MM.1S (cell line): ENCODE measurements at regions not wholly inside any gene's neighbourhood (a gene's known extent, or its start where the extent isn't known, plus 50 kb on each side); places are given as distances from the start of the nearest gene placed in this dataset.

ENCODE experiments used
- DNase-seq: peaks from one replicate; pipeline ENCODE4 v3.0.0-alpha.2; 2015
- H2AFZ ChIP-seq: fragments of 300-600 bp; sonication (generic); 2 replicates; pipeline ENCODE4 v1.6.0; 2016; ENCODE audit warnings: antibody characterized with exemption, low read length
- H3F3A ChIP-seq: fragments of 300-600 bp; sonication (generic); 2 replicates; pipeline ENCODE4 v1.6.1; 2016; ENCODE audit warnings: mild to moderate bottlenecking, antibody characterized with exemption, low read length, moderate library complexity, mixed read lengths; ENCODE audit not compliant: insufficient read depth
- H3K27ac ChIP-seq: fragments of 300-600 bp; sonication (generic); 2 replicates; pipeline ENCODE4 v1.5.1; 2016; ENCODE audit warnings: mild to moderate bottlenecking, low read length
- H3K27me3 ChIP-seq: fragments of 300-600 bp; sonication (generic); replicated peaks from 2 replicates; pipeline ENCODE4 v1.6.0; 2016; ENCODE audit warnings: low read length; ENCODE audit not compliant: insufficient read depth
- H3K36me3 ChIP-seq: fragments of 300-600 bp; sonication (generic); replicated peaks from 2 replicates; pipeline ENCODE4 v1.6.1; 2016; ENCODE audit warnings: mild to moderate bottlenecking, low read length, mixed read lengths; ENCODE audit not compliant: insufficient read depth
- H3K4me1 ChIP-seq: fragments of 300-600 bp; sonication (generic); 2 replicates; pipeline ENCODE4 v1.6.1; 2016; ENCODE audit warnings: low read length, mixed read lengths
- H3K4me2 ChIP-seq: fragments of 300-600 bp; sonication (generic); 2 replicates; pipeline ENCODE4 v1.6.0; 2016; ENCODE audit warnings: low read depth, low read length
- H3K4me3 ChIP-seq: fragments of 300-600 bp; sonication (generic); 2 replicates; pipeline ENCODE4 v1.5.1; 2016; ENCODE audit warnings: low read length, mixed read lengths
- H3K79me2 ChIP-seq: fragments of 300-600 bp; sonication (generic); 2 replicates; pipeline ENCODE4 v1.6.1; 2016; ENCODE audit warnings: mixed run types, low read length, mixed read lengths
- H3K9ac ChIP-seq: fragments of 300-600 bp; sonication (generic); 2 replicates; pipeline ENCODE4 v1.6.1; 2016; ENCODE audit warnings: low read length, mixed read lengths
- H3K9me2 ChIP-seq: fragments of 300-600 bp; sonication (generic); replicated peaks from 2 replicates; pipeline ENCODE4 v1.6.1; 2016; ENCODE audit warnings: mild to moderate bottlenecking, low read length, mixed read lengths; ENCODE audit not compliant: insufficient read depth
- H3K9me3 ChIP-seq: fragments of 300-600 bp; sonication (generic); replicated peaks from 2 replicates; pipeline ENCODE4 v1.6.1; 2016; ENCODE audit warnings: mild to moderate bottlenecking, low read length, mixed read lengths; ENCODE audit not compliant: insufficient read depth
- H4K20me1 ChIP-seq: fragments of 300-600 bp; sonication (generic); 2 replicates; pipeline ENCODE4 v1.6.1; 2016; ENCODE audit warnings: mild to moderate bottlenecking, low read length, moderate library complexity, mixed read lengths; ENCODE audit not compliant: insufficient read depth
- EZH2 ChIP-seq: fragments of 300-600 bp; sonication (generic); optimal IDR thresholded peaks from 2 replicates; pipeline ENCODE3; 2017; ENCODE audit warnings: low read depth, mild to moderate bottlenecking, antibody characterized with exemption, low read length, mixed read lengths
- EZH2phosphoT487 ChIP-seq: fragments of 300-600 bp; sonication (generic); IDR thresholded peaks from 2 replicates; pipeline ENCODE4 v1.6.1; 2018; ENCODE audit warnings: antibody characterized with exemption, low read length
- TF ChIP-seq, protein P1 (sequence below): fragments of 300-600 bp; sonication (generic); IDR thresholded peaks from 2 replicates; pipeline ENCODE4 v1.5.1; 2016; ENCODE audit warnings: antibody characterized with exemption, low read length, mixed read lengths

DNA sequence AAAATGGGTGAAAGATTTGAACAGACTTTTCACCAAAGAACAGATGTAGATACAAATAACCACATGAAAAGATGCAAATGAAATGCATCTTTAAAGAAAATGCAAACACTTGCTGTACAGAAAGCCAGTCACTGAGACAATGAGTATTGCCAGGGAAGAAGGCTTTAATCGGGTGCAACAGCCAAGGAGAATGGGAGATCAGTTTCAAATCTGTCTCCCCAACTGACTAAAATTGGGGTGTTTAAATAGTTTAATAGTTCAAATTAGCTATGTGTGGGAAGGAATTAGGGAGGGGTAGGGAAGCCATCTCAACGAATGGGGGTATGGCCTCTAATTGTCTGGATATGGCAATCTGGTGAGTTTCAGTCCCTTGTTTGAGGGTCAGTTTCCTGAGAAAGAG lies 295.4 kb downstream of the PTTG2 start:
- Histone ChIP-seq H3K9ac (no peak overlapping the region), H3K4me2 (no peak overlapping the region), H3K36me3 (no peaks in the 10 kb centered on the region), H3K9me3 (no peaks in the 10 kb centered on the region), H3K9me2 (no peaks in the 10 kb centered on the region), H3F3A (no peaks in the 10 kb centered on the region), H2AFZ (no peak overlapping the region), H3K4me1 (no peaks in the 10 kb centered on the region), H3K4me3 (no peak overlapping the region), H3K79me2 (no peaks in the 10 kb centered on the region), H3K27me3 (no peaks in the 10 kb centered on the region), H3K27ac (no peak overlapping the region), H4K20me1 (no peaks in the 10 kb centered on the region)
- TF ChIP-seq, protein P1, sequence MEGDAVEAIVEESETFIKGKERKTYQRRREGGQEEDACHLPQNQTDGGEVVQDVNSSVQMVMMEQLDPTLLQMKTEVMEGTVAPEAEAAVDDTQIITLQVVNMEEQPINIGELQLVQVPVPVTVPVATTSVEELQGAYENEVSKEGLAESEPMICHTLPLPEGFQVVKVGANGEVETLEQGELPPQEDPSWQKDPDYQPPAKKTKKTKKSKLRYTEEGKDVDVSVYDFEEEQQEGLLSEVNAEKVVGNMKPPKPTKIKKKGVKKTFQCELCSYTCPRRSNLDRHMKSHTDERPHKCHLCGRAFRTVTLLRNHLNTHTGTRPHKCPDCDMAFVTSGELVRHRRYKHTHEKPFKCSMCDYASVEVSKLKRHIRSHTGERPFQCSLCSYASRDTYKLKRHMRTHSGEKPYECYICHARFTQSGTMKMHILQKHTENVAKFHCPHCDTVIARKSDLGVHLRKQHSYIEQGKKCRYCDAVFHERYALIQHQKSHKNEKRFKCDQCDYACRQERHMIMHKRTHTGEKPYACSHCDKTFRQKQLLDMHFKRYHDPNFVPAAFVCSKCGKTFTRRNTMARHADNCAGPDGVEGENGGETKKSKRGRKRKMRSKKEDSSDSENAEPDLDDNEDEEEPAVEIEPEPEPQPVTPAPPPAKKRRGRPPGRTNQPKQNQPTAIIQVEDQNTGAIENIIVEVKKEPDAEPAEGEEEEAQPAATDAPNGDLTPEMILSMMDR = no peak
- TF ChIP-seq EZH2 = no peak
- no peak for TF ChIP-seq EZH2phosphoT487
- no peak for DNase-seq

DNA sequence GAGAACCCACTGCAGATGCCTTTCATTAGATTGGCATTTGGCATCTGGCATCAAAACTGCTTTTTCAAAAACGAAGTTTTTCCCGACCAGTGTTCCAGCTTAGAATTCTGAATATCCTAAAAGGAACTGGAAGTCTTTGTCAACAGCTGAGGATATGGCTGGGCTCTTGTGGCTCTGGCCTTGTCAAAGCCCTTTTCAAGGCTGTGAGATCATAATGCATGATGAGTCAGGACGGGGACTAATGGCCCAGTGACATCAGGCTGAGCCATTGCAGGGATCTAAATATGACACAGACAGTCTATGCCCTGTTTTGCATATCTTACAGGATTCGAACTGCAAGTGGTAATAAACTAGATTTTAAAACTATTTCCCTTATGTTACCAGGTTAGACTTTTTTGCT lies 306.4 kb downstream of the PTTG2 start:
- TF ChIP-seq EZH2 = no peak
- no peak for TF ChIP-seq EZH2phosphoT487
- TF ChIP-seq, protein P1 = no peak
- Histone ChIP-seq H2AFZ (no peak overlapping the region), H3K9ac (no peak overlapping the region), H3K27ac (no peak overlapping the region), H3F3A (0 out of 2 replicates have a peak, but pooled peaks cover 8% of the 10 kb centered on the region), H3K36me3 (no peaks in the 10 kb centered on the region), H3K27me3 (no peaks in the 10 kb centered on the region), H3K4me3 (no peak overlapping the region), H3K79me2 (no peaks in the 10 kb centered on the region), H3K9me3 (no peaks in the 10 kb centered on the region), H4K20me1 (no peaks in the 10 kb centered on the region), H3K4me2 (no peak overlapping the region), H3K4me1 (peaks cover 28% of the 10 kb centered on the region), H3K9me2 (no peaks in the 10 kb centered on the region)
- no peak for DNase-seq

DNA sequence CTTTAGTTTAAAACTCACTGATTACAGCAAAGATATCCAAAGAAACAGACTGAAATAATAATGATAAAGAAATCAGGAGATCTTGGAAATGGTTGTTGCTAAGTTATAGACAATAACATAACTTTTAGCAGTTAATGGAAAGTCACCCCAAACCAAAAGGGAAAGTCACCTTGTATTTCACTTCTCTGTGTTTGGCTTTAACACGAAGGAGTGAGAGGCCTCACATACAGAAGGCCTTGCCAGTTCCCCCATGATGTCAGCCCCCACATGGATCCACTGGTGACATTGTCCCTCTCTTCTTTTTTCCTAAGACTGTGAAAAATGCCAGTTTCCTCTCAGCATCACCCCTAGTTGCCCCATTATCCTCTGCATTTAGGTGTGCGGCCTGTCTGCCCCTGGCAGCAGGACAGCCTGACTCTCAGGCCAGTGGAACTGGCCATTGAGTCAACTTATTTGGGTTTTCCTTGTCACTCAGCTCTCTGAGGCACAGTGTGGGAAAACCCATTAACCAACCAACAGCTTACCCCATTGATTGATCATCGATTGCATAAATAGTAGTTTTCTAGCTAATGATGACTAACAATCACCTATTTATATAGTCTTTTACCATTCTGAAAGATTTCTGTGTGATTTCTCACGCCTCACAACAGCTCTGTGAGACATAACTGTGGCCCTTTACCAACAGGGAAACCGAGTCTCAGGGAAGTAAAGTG lies 308.1 kb downstream of the PTTG2 start:
- Histone ChIP-seq H3K9me3 (no peaks in the 10 kb centered on the region), H3K27ac (peak overlapping the region; percentile 58; the same call in 1 of the 2 replicates), H3K9ac (no peak overlapping the region), H3K4me2 (0 out of 2 replicates have a peak overlapping the region, but pooled peaks have one; percentile 32), H3K27me3 (no peaks in the 10 kb centered on the region), H3K4me1 (peaks cover 28% of the 10 kb centered on the region), H3F3A (0 out of 2 replicates have a peak, but pooled peaks cover 8% of the 10 kb centered on the region), H4K20me1 (no peaks in the 10 kb centered on the region), H3K79me2 (no peaks in the 10 kb centered on the region), H3K9me2 (no peaks in the 10 kb centered on the region), H2AFZ (no peak overlapping the region), H3K4me3 (no peak overlapping the region), H3K36me3 (no peaks in the 10 kb centered on the region)
- no peak for DNase-seq
- no peak for TF ChIP-seq EZH2
- TF ChIP-seq EZH2phosphoT487 = no peak
- TF ChIP-seq, protein P1 = no peak
